B cell (primary cell): ENCODE measurements at regions not wholly inside any gene's neighbourhood (a gene's known extent, or its start where the extent isn't known, plus 50 kb on each side); places are given as distances from the start of the nearest gene placed in this dataset.

Source experiments
- ATAC-seq: fragments of 200-7000 bp; cut with Tn5 transposase; one replicate; pipeline ENCODE4 v1.10.0; 2021; ENCODE audit warnings: low read depth, mild to moderate bottlenecking, moderate number of reproducible peaks, moderate library complexity
- CTCF ChIA-PET: fragments of 350-600 bp; sonication (Branson Sonifier 250); formaldehyde crosslinking; loops from one replicate; lab custom pipeline; 2021; ENCODE audit warnings: antibody characterized with exemption, inconsistent platforms; lab: Charles Lee
- POLR2A ChIA-PET: fragments of 350-600 bp; sonication (Branson Sonifier 250); formaldehyde crosslinking; loops from one replicate; lab custom pipeline; 2021; ENCODE audit warnings: antibody characterized with exemption; lab: Charles Lee
- DNase-seq: peaks from one replicate; pipeline ENCODE4 v3.0.0; 2013
- H2AFZ ChIP-seq: 2 replicates; pipeline ENCODE4 v1.6.1; 2012; ENCODE audit warnings: mild to moderate bottlenecking, low read depth, low read length; ENCODE audit not compliant: insufficient read depth, poor library complexity, severe bottlenecking
- H3K27ac ChIP-seq, 2 donors: 1 replicate in 1 of 2; 2 replicates in 1 of 2; pipeline ENCODE4 v1.5.1; 2012 to 2013; ENCODE audit warnings: low read length in 2 of 2, mild to moderate bottlenecking in 2 of 2, moderate library complexity in 1 of 2
- H3K27me3 ChIP-seq, 4 experiments: fragments of 200-600 bp in 1 of 4; sonication (generic) in 1 of 4; replicated peaks in 1 of 4; 1 replicate in 2 of 4; 2 replicates in 2 of 4; pipeline versions ENCODE4 v1.6.1 to v1.7.0; 2013 to 2016; ENCODE audit warnings: low read length in 3 of 4, mild to moderate bottlenecking in 2 of 4, mixed read lengths in 1 of 4, moderate library complexity in 1 of 4; ENCODE audit not compliant: insufficient read depth in 4 of 4, control insufficient read depth in 3 of 4; ENCODE audit errors: control extremely low read depth in 1 of 4
- H3K36me3 ChIP-seq, 2 experiments: replicated peaks in 1 of 2; 1 replicate in 1 of 2; 2 replicates in 1 of 2; pipeline versions ENCODE4 v1.6.1 to v1.7.1; 2013; ENCODE audit warnings: low read length in 1 of 2; ENCODE audit not compliant: insufficient read depth in 2 of 2, control insufficient read depth in 1 of 2; ENCODE audit errors: control extremely low read depth in 1 of 2, extremely low read depth in 1 of 2
- H3K4me1 ChIP-seq, 2 donors: fragments of 200-600 bp in 1 of 2; sonication (generic) in 1 of 2; 1 replicate in 1 of 2; 2 replicates in 1 of 2; pipeline versions ENCODE4 v1.5.1 to v1.6.1; 2013 to 2017; ENCODE audit warnings: low read length in 2 of 2; ENCODE audit not compliant: control insufficient read depth in 2 of 2, insufficient read depth in 2 of 2
- H3K4me2 ChIP-seq: replicated peaks from 2 replicates; pipeline ENCODE3; 2012; ENCODE audit warnings: mild to moderate bottlenecking, low read depth, low read length; ENCODE audit not compliant: poor library complexity, severe bottlenecking
- H3K4me3 ChIP-seq, 5 experiments: fragments of 200-600 bp in 1 of 5; sonication (generic) in 1 of 5; 1 replicate in 3 of 5; 2 replicates in 2 of 5; pipeline versions ENCODE4 v1.5.1 to v1.7.0; 2011 to 2016; ENCODE audit warnings: low read length in 4 of 5, mild to moderate bottlenecking in 4 of 5, low read depth in 2 of 5, control low read depth in 1 of 5, moderate library complexity in 1 of 5; ENCODE audit not compliant: insufficient read depth in 1 of 5; ENCODE audit errors: control extremely low read depth in 1 of 5, extremely low read depth in 1 of 5
- H3K79me2 ChIP-seq: fragments of 200-600 bp; sonication (generic); one replicate; pipeline ENCODE4 v1.6.0; 2016; ENCODE audit warnings: low read length; ENCODE audit not compliant: control insufficient read depth, insufficient read depth
- H3K9ac ChIP-seq: fragments of 200-600 bp; sonication (generic); 2 replicates; pipeline ENCODE4 v1.6.1; 2017; ENCODE audit warnings: mild to moderate bottlenecking, low read length, moderate library complexity
- H3K9me3 ChIP-seq, 3 donors: one replicate each; pipeline versions ENCODE4 v1.6.1 to v1.7.1; 2013; ENCODE audit warnings: low read length in 2 of 3; ENCODE audit not compliant: control insufficient read depth in 2 of 3, insufficient read depth in 1 of 3; ENCODE audit errors: control extremely low read depth in 1 of 3
- H4K20me1 ChIP-seq: 2 replicates; pipeline ENCODE4 v1.6.0; 2012; ENCODE audit warnings: mild to moderate bottlenecking, low read length; ENCODE audit not compliant: insufficient read depth, control insufficient read depth, poor library complexity, severe bottlenecking
- H3K27ac Mint-ChIP-seq: one replicate; pipeline ENCODE4 v1.8.0; 2021; ENCODE audit warnings: mixed read lengths
- H3K27me3 Mint-ChIP-seq: one replicate; pipeline ENCODE4 v1.8.0; 2021; ENCODE audit warnings: mixed read lengths
- H3K4me1 Mint-ChIP-seq: one replicate; pipeline ENCODE4 v1.8.0; 2021; ENCODE audit warnings: mixed read lengths
- H3K4me3 Mint-ChIP-seq: one replicate; pipeline ENCODE4 v1.8.0; 2021; ENCODE audit warnings: mixed read lengths
- H3K9me3 Mint-ChIP-seq: one replicate; pipeline ENCODE4 v1.8.0; 2022; ENCODE audit warnings: mixed read lengths; ENCODE audit not compliant: insufficient read depth
- CTCF ChIP-seq: fragments of 200-600 bp; IDR thresholded peaks from one replicate; pipeline ENCODE4 v1.8.0; 2022; ENCODE audit warnings: antibody characterized with exemption, mild to moderate bottlenecking
- EZH2 ChIP-seq: IDR thresholded peaks from 2 replicates; pipeline ENCODE4 v1.6.1; 2012; ENCODE audit warnings: borderline replicate concordance, low read depth, mild to moderate bottlenecking, moderate library complexity, low read length; ENCODE audit not compliant: insufficient read depth, poor library complexity, severe bottlenecking
- WGBS: methylation state at CpG from one replicate; pipeline ENCODE4 v1.1.5; 2013; ENCODE audit warnings: missing lambda C conversion rate; ENCODE audit not compliant: insufficient coverage; 5-methylcytosine and 5-hydroxymethylcytosine counted together
- intact Hi-C: fragments of 100-400 bp; cut with micrococcal nuclease; formaldehyde crosslinking; loops from one replicate; pipeline ENCODE4 v1.10.0; 2022

- ChIA-PET POLR2A (no interaction called here), CTCF (no interaction called here)
- no peaks in the 10 kb centered on the region for H3K4me1 ChIP-seq
- H3K36me3 ChIP-seq, result no peaks in the 10 kb centered on the region
- Mint-ChIP-seq H3K27ac (no peak overlapping the region), H3K4me1 (no peaks in the 10 kb centered on the region), H3K9me3 (peaks cover 3% of the 10 kb centered on the region), H3K27me3 (no peaks in the 10 kb centered on the region), H3K4me3 (no peak overlapping the region)
- peaks cover 0 to 3% (median 0%) of the 10 kb centered on the region in 3 donors for H3K9me3 ChIP-seq
- H3K79me2 ChIP-seq, result no peaks in the 10 kb centered on the region
- no peak overlapping the region for H3K4me2 ChIP-seq
- no peak overlapping the region for H3K27ac ChIP-seq
- intact Hi-C loops, result no loop called here
- H3K27me3 ChIP-seq, result no peaks in the 10 kb centered on the region
- H4K20me1 ChIP-seq, result no peaks in the 10 kb centered on the region
- H2AFZ ChIP-seq, result no peak overlapping the region
- DNase-seq (no peak), ATAC-seq (no peak)
- TF ChIP-seq CTCF, result no peak
- no peak for TF ChIP-seq EZH2
- H3K4me3 ChIP-seq, result no peak overlapping the region
- no peak overlapping the region for H3K9ac ChIP-seq
Observed at GRCh38 chr6:67212584-67212983, 1422.5 kb upstream of the ADGRB3 start.

- H3K27ac ChIP-seq, result no peak overlapping the region
- no peak overlapping the region for H3K27ac Mint-ChIP-seq
- no peaks in the 10 kb centered on the region for H3K27me3 ChIP-seq
- H3K4me1 ChIP-seq, result no peaks in the 10 kb centered on the region
- H3K9ac ChIP-seq, result no peak overlapping the region
- peaks cover 4% of the 10 kb centered on the region for H3K9me3 Mint-ChIP-seq
- no peaks in the 10 kb centered on the region for H3K79me2 ChIP-seq
- POLR2A ChIA-PET, result no interaction called here
- no peaks in the 10 kb centered on the region for H3K4me1 Mint-ChIP-seq
- peaks cover 0 to 3% (median 0%) of the 10 kb centered on the region in 3 donors for H3K9me3 ChIP-seq
- CTCF ChIA-PET, result no interaction called here
- no peaks in the 10 kb centered on the region for H3K27me3 Mint-ChIP-seq
- H3K4me3 ChIP-seq, result no peak overlapping the region
- H3K36me3 ChIP-seq, result no peaks in the 10 kb centered on the region
- no peak overlapping the region for H3K4me2 ChIP-seq
- no peak overlapping the region for H2AFZ ChIP-seq
- no peak for DNase-seq
- TF ChIP-seq EZH2 (no peak), CTCF (no peak)
- ATAC-seq, result no peak
- H4K20me1 ChIP-seq, result no peaks in the 10 kb centered on the region
- H3K4me3 Mint-ChIP-seq, result no peak overlapping the region
- WGBS, result no CpG with 5 or more reads among the region's 1 CpG
- intact Hi-C loops, result no loop called here
Observed at GRCh38 chr6:67210450-67210849, 1424.6 kb upstream of the ADGRB3 start.
